ENCODE measurements at regions not wholly inside any gene's neighbourhood (a gene's known extent, or its start where the extent isn't known, plus 50 kb on each side); places are given as distances from the start of the nearest gene placed in this dataset.

GRCh38 chr5:167281925-167282324, 1009.5 kb upstream of the WWC1 start:
- TF ChIP-seq CTCF (IDR thresholded peaks at IDR 0.05; ENCODE audit: low read depth, low read length, missing input control) (no peak), RXRA (IDR thresholded peaks at IDR 0.05) (no peak), JUND (IDR thresholded peaks at IDR 0.05) (no peak), SP1 (IDR thresholded peaks at IDR 0.05) (no peak)

Data from liver (tissue), 3 donors.